Retinal pigment epithelial cell (primary cell): ENCODE measurements at regions not wholly inside any gene's neighbourhood (a gene's known extent, or its start where the extent isn't known, plus 50 kb on each side); places are given as distances from the start of the nearest gene placed in this dataset.

Source experiments
- DNase-seq: peaks from one replicate; pipeline ENCODE4 v3.0.0-alpha.2; 2010; ENCODE audit warnings: low read depth
- H3K4me3 ChIP-seq: 2 replicates; pipeline ENCODE4 v1.5.1; 2011; ENCODE audit warnings: mild to moderate bottlenecking, low read length, control low read depth, moderate library complexity
- TF ChIP-seq, protein P1 (sequence below): conservative IDR thresholded peaks from 2 replicates; pipeline ENCODE4 v1.5.1; 2011; ENCODE audit warnings: low read depth, low read length, control low read depth, inconsistent platforms

- no peak overlapping the region for H3K4me3 ChIP-seq
- TF ChIP-seq, protein P1, sequence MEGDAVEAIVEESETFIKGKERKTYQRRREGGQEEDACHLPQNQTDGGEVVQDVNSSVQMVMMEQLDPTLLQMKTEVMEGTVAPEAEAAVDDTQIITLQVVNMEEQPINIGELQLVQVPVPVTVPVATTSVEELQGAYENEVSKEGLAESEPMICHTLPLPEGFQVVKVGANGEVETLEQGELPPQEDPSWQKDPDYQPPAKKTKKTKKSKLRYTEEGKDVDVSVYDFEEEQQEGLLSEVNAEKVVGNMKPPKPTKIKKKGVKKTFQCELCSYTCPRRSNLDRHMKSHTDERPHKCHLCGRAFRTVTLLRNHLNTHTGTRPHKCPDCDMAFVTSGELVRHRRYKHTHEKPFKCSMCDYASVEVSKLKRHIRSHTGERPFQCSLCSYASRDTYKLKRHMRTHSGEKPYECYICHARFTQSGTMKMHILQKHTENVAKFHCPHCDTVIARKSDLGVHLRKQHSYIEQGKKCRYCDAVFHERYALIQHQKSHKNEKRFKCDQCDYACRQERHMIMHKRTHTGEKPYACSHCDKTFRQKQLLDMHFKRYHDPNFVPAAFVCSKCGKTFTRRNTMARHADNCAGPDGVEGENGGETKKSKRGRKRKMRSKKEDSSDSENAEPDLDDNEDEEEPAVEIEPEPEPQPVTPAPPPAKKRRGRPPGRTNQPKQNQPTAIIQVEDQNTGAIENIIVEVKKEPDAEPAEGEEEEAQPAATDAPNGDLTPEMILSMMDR: no peak
- no peak for DNase-seq
These were observed 143.9 kb upstream of the RND3 start for GRCh38 chr2:150631236-150631821.

DNA sequence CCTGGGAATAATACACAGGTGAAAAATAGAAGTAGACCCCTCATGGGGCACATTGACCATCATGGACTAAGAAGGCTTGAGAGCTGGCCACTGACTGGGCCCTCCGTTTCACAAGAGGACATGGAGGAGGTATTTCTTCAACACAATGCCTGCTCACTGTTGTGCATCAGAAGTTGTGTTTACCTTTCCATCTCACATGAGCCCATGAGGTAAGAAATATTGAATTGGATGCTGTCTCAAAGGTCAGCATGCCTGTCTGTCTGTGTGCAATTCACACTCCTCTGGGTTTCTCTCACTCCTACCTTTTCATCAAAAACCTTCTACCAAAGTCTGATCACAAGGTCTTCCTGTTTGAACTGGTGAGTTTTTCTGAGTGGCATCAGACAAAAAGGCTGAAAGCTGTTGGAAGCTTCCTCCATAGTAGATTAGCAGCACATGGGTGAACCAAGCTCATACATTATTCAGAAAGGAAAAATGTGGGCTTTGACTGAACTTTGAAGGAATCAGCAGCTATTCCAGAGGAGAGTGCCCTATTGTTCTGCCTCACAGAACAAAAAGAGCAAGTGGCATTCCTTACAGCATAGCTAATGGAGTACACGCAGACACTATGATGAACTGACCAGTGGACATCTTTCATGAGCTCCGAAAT is 143.2 kb upstream of the RND3 start:
- DNase-seq: no peak
- TF ChIP-seq, protein P1: no peak
- H3K4me3 ChIP-seq: no peak overlapping the region

DNA sequence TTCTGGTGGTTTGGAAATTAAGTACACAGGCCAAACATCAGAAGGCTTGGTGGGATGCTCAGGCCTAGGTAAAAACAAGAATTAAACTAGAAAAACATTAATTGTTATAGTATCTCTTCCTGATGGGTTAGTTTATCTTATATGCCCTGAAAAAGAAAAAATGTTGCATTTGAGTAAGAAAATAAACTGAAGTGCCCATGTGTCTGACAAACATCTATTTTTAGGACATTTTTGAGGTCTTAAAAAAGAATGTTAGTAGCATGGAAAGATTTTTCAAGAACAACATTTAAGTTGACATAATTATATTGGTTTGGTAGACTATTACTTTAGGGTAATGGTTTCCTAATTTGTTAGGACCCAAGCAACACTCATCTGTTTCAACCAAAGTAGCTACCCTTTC is 140.1 kb upstream of the RND3 start:
- DNase-seq: no peak
- no peak overlapping the region for H3K4me3 ChIP-seq
- TF ChIP-seq, protein P1: no peak

DNA sequence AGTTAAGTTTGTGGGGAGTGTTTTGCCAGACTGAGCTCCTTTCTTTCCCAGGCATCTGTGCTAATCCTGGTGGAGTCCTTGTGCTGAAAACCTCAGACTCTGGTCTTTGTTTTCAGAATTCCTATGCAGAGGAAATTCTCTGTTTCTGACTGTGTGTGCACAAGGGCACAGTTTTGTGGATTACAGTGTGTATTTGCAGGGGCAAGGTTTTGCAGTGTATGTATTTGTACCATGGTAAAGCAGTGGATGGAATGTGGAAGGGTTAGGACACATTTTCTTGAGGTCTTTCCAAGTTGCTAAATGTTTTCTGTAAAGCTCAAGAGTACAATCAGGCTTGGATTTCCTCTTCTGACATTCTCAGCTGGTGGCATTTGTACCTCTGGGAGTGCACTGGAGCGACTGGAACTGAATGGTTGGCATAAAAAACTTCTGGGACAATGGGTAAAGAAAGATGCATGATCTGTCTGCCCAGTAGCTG is 139.5 kb upstream of the RND3 start:
- H3K4me3 ChIP-seq: no peak overlapping the region
- TF ChIP-seq, protein P1: no peak
- DNase-seq: no peak

DNA sequence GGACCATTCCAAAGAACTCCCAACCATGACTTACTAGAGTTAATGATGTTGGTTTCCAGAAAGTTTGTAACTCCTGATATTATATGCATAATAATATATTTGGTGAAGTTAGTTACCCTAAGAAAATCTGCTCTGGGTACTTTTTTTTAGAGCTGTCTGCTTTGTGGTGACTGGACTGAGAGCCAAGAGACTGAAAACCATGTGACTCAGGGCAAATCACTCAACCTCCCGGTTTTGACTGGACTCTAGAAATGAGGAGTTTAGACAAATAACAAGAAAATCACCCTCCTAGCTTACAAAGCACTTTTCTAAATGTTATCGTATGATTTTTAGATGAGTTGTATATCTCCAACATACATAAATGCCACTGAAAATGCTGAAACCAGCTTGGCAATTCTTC is 138.3 kb upstream of the RND3 start:
- TF ChIP-seq, protein P1: no peak
- no peak overlapping the region for H3K4me3 ChIP-seq
- no peak for DNase-seq

DNA sequence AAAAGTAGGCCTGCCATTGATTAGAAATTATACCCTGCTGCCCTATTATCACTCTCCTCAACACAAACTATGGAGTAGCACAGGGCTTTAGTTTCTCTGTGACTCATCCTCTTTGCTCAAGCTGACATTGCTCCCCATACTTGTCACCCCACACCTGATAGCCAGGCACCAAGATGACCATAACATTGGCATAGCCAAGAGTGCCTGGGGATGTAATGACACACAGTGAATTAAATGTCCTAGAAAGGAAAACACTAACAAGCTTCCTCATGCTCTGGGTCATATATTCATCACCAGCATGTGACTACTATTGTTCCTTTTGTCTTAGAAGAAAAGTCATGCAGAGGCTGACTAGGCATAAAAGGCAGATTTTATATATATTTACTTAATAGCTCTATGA is 137.8 kb upstream of the RND3 start:
- DNase-seq: no peak
- H3K4me3 ChIP-seq: no peak overlapping the region
- TF ChIP-seq, protein P1: no peak

DNA sequence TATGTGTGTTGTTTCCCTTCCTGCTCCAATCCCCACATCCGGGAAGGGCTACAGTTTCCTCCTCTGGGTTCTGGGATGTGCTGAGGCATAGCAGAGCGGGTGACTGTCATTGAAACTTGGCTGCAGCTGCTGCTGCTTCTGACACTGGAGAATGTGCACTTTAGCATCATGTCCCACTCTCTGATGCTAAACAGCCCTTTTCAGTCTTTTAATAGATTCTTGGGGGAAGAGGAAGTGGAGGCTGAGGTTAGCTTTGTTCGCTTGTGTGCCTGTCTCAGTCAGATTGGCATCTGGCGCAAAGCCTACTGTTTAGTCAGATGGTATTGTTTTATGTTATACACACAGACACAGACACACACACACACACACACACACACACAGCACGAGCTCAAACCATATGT is 136.5 kb upstream of the RND3 start:
- no peak overlapping the region for H3K4me3 ChIP-seq
- DNase-seq: no peak
- TF ChIP-seq, protein P1: no peak
